ENCODE measurements at regions not wholly inside any gene's neighbourhood (a gene's known extent, or its start where the extent isn't known, plus 50 kb on each side); places are given as distances from the start of the nearest gene placed in this dataset.

DNA sequence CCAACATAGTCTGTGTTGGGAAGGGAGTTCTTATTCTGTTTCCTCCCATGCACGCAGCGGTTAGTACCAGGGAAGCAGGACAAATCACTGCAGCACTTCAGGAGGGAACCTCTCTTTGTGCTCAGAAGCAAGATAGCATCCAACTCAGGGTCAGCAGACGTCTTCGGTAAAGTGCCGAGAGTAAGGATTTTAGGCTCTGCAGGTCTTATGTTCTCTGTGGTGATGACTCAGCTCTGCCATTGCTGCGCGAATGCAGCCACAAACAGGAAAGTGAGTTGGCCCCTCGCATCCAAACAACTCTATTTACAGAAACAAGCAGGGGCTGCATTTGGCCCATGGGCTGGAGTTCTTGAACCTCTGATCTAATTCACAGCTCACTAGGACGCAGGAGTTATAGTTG, 122.1 kb upstream of the SPATA13 start:
- Histone ChIP-seq H3K27me3 (replicated peaks in 1 of 4; ENCODE audit: control extremely low read depth in 1 of 4, control insufficient read depth in 3 of 4, insufficient read depth in 4 of 4, low read length in 3 of 4) (peaks cover 0 to 4% (median 0%) of the 10 kb centered on the region in 4 experiments), H3K4me1 (ENCODE audit: control insufficient read depth in 2 of 2, insufficient read depth in 2 of 2, low read length in 2 of 2) (no peaks in the 10 kb centered on the region), H3K9me3 (ENCODE audit: control extremely low read depth in 1 of 3, control insufficient read depth in 2 of 3, insufficient read depth in 1 of 3, low read length in 2 of 3) (no peaks in the 10 kb centered on the region), H3K4me3 (ENCODE audit: control extremely low read depth in 1 of 5, extremely low read depth in 1 of 5, insufficient read depth in 1 of 5, low read depth in 2 of 5, low read length in 4 of 5) (no peak overlapping the region), H3K79me2 (ENCODE audit: control insufficient read depth, insufficient read depth, low read length) (no peaks in the 10 kb centered on the region), H3K9ac (ENCODE audit: low read length) (no peak overlapping the region), H4K20me1 (ENCODE audit: control insufficient read depth, insufficient read depth, low read length, poor library complexity, severe bottlenecking) (no peaks in the 10 kb centered on the region), H2AFZ (ENCODE audit: insufficient read depth, low read depth, low read length, poor library complexity, severe bottlenecking) (no peak overlapping the region), H3K36me3 (replicated peaks in 1 of 2; ENCODE audit: control extremely low read depth in 1 of 2, control insufficient read depth in 1 of 2, extremely low read depth in 1 of 2, insufficient read depth in 2 of 2, low read length in 1 of 2) (no peaks in the 10 kb centered on the region), H3K27ac (ENCODE audit: low read length in 2 of 2) (no peak overlapping the region), H3K4me2 (replicated peaks; ENCODE audit: low read depth, low read length, poor library complexity, severe bottlenecking) (no peak overlapping the region)
- Mint-ChIP-seq H3K9me3 (ENCODE audit: insufficient read depth) (no peaks in the 10 kb centered on the region), H3K27me3 (peaks cover 18% of the 10 kb centered on the region), H3K4me3 (no peak overlapping the region), H3K4me1 (no peaks in the 10 kb centered on the region), H3K27ac (no peak overlapping the region)
- intact Hi-C loops (cut with micrococcal nuclease) = no loop called here
- no peak for DNase-seq
- 14% methylated on average over 5 of the region's 9 CpGs for WGBS (ENCODE audit: insufficient coverage)
- ChIA-PET CTCF (no interaction called here), POLR2A (no interaction called here)
- TF ChIP-seq, protein P1, sequence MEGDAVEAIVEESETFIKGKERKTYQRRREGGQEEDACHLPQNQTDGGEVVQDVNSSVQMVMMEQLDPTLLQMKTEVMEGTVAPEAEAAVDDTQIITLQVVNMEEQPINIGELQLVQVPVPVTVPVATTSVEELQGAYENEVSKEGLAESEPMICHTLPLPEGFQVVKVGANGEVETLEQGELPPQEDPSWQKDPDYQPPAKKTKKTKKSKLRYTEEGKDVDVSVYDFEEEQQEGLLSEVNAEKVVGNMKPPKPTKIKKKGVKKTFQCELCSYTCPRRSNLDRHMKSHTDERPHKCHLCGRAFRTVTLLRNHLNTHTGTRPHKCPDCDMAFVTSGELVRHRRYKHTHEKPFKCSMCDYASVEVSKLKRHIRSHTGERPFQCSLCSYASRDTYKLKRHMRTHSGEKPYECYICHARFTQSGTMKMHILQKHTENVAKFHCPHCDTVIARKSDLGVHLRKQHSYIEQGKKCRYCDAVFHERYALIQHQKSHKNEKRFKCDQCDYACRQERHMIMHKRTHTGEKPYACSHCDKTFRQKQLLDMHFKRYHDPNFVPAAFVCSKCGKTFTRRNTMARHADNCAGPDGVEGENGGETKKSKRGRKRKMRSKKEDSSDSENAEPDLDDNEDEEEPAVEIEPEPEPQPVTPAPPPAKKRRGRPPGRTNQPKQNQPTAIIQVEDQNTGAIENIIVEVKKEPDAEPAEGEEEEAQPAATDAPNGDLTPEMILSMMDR (IDR thresholded peaks at IDR 0.05) = no peak
- no peak for TF ChIP-seq EZH2 (IDR thresholded peaks at IDR 0.05; ENCODE audit: borderline replicate concordance, insufficient read depth, low read depth, low read length, poor library complexity, severe bottlenecking)
- no peak for ATAC-seq (ENCODE audit: low read depth)

DNA sequence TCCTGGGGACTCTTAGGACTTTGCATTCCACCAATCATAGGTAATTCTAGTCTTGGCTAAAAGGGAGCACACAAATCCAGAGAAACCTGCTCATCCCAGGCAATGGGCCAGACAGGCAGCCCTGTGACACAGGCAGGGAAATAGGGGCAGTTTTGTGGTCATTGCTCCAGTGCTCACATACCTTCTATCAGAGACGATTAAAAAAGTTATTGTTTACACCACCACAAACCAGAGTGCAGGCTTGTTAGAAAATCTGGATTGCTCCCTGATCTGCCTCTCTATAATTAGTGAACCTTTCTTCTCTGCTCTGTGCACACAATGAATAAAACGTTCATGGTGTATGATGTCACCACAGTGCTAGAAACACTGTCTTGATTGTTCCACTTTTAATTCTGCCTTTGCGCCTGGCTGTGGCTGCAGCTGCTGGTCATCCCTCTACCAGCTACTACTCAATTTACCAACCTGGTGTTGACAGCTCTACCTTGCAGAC, 121.6 kb upstream of the SPATA13 start:
- ChIA-PET CTCF (no interaction called here), POLR2A (no interaction called here)
- H3K9me3 Mint-ChIP-seq (ENCODE audit: insufficient read depth) = no peaks in the 10 kb centered on the region
- no peak overlapping the region for H3K4me2 ChIP-seq (replicated peaks; ENCODE audit: low read depth, low read length, poor library complexity, severe bottlenecking)
- no peak overlapping the region for H2AFZ ChIP-seq (ENCODE audit: insufficient read depth, low read depth, low read length, poor library complexity, severe bottlenecking)
- H3K9ac ChIP-seq (ENCODE audit: low read length) = no peak overlapping the region
- peaks cover 15% of the 10 kb centered on the region for H3K27me3 Mint-ChIP-seq
- H3K36me3 ChIP-seq (replicated peaks in 1 of 2; ENCODE audit: control extremely low read depth in 1 of 2, control insufficient read depth in 1 of 2, extremely low read depth in 1 of 2, insufficient read depth in 2 of 2, low read length in 1 of 2) = no peaks in the 10 kb centered on the region
- TF ChIP-seq EZH2 (IDR thresholded peaks at IDR 0.05; ENCODE audit: borderline replicate concordance, insufficient read depth, low read depth, low read length, poor library complexity, severe bottlenecking) = no peak
- TF ChIP-seq, protein P1 (IDR thresholded peaks at IDR 0.05) = no peak
- H3K79me2 ChIP-seq (ENCODE audit: control insufficient read depth, insufficient read depth, low read length) = no peaks in the 10 kb centered on the region
- WGBS (ENCODE audit: insufficient coverage) = 35% methylated on average over 2 of the region's 3 CpGs
- no peaks in the 10 kb centered on the region for H3K4me1 ChIP-seq (ENCODE audit: control insufficient read depth in 2 of 2, insufficient read depth in 2 of 2, low read length in 2 of 2)
- H3K27ac Mint-ChIP-seq = no peak overlapping the region
- no peak overlapping the region for H3K4me3 ChIP-seq (ENCODE audit: control extremely low read depth in 1 of 5, extremely low read depth in 1 of 5, insufficient read depth in 1 of 5, low read depth in 2 of 5, low read length in 4 of 5)
- no peaks in the 10 kb centered on the region for H4K20me1 ChIP-seq (ENCODE audit: control insufficient read depth, insufficient read depth, low read length, poor library complexity, severe bottlenecking)
- no peak for ATAC-seq (ENCODE audit: low read depth)
- intact Hi-C loops (cut with micrococcal nuclease) = no loop called here
- H3K9me3 ChIP-seq (ENCODE audit: control extremely low read depth in 1 of 3, control insufficient read depth in 2 of 3, insufficient read depth in 1 of 3, low read length in 2 of 3) = no peaks in the 10 kb centered on the region
- DNase-seq = no peak
- H3K4me3 Mint-ChIP-seq = no peak overlapping the region
- peaks cover 0 to 2% (median 0%) of the 10 kb centered on the region in 4 experiments for H3K27me3 ChIP-seq (replicated peaks in 1 of 4; ENCODE audit: control extremely low read depth in 1 of 4, control insufficient read depth in 3 of 4, insufficient read depth in 4 of 4, low read length in 3 of 4)
- no peaks in the 10 kb centered on the region for H3K4me1 Mint-ChIP-seq
- H3K27ac ChIP-seq (ENCODE audit: low read length in 2 of 2) = no peak overlapping the region
